ENCODE measurements at regions not wholly inside any gene's neighbourhood (a gene's known extent, or its start where the extent isn't known, plus 50 kb on each side); places are given as distances from the start of the nearest gene placed in this dataset.

DNA sequence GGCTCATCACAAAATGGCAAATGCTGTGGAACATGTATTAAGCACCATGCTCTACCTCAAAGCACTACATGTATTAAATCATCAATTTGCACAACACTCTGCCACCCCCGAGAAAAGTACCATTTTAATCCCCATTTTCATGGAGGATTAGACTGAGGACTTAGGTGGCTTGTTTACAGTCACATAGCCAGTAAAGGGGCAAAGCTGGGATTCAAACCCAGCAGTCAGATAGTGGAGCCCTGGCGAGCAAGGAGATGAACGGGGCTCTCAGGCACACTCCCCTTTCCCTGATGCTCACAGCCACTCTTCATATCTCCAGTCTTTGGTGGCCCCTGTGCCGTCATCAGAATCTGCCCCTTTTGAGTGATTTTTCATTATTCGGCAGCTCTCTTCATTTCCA is 262.9 kb downstream of the DIRAS2 start:
- TF ChIP-seq, protein P1, sequence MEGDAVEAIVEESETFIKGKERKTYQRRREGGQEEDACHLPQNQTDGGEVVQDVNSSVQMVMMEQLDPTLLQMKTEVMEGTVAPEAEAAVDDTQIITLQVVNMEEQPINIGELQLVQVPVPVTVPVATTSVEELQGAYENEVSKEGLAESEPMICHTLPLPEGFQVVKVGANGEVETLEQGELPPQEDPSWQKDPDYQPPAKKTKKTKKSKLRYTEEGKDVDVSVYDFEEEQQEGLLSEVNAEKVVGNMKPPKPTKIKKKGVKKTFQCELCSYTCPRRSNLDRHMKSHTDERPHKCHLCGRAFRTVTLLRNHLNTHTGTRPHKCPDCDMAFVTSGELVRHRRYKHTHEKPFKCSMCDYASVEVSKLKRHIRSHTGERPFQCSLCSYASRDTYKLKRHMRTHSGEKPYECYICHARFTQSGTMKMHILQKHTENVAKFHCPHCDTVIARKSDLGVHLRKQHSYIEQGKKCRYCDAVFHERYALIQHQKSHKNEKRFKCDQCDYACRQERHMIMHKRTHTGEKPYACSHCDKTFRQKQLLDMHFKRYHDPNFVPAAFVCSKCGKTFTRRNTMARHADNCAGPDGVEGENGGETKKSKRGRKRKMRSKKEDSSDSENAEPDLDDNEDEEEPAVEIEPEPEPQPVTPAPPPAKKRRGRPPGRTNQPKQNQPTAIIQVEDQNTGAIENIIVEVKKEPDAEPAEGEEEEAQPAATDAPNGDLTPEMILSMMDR (IDR thresholded peaks at IDR 0.05): no peak
- no peak for TF ChIP-seq POLR2AphosphoS5 (IDR thresholded peaks at IDR 0.05)
- no peak for TF ChIP-seq POLR2A (IDR thresholded peaks at IDR 0.05)
- no peak for TF ChIP-seq EP300 (IDR thresholded peaks at IDR 0.05)
- Histone ChIP-seq H3K27me3 (peaks cover 4% of the 10 kb centered on the region), H3K36me3 (no peaks in the 10 kb centered on the region), H3K9me3 (no peaks in the 10 kb centered on the region), H3K4me3 (no peak overlapping the region), H3K4me1 (no peaks in the 10 kb centered on the region), H3K27ac (no peak overlapping the region)
- 84% methylated on average over 5 of the region's 5 CpGs for WGBS
- no peak for DNase-seq (ENCODE audit: low spot score in 2 of 2)

DNA sequence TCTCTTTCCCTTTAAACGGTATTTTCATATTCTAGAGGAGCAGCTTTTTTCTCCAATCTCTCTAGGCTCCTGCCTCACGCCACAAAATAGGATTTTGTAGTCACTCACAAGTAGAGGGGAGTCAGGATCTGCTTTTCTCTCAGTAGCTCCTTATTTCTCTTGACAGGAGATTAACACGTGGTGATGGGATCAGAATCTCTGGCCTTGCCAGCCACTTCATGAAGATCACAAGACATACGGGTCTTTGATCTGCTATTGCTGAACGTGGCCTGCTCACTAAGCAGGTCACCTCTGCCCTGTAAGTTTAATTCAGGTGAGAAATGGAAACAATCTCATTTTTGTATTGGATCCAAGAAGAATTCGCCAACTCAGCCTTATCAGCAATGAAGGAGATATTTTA is 257.5 kb downstream of the DIRAS2 start:
- Histone ChIP-seq H3K27ac (no peak overlapping the region), H3K4me3 (no peak overlapping the region), H3K27me3 (peaks cover 4% of the 10 kb centered on the region), H3K9me3 (no peaks in the 10 kb centered on the region), H3K36me3 (no peaks in the 10 kb centered on the region), H3K4me1 (no peaks in the 10 kb centered on the region)
- WGBS: 38% methylated on average over 6 of the region's 6 CpGs
- no peak for DNase-seq (ENCODE audit: low spot score in 2 of 2)
- no peak for TF ChIP-seq POLR2AphosphoS5 (IDR thresholded peaks at IDR 0.05)
- TF ChIP-seq, protein P1 (IDR thresholded peaks at IDR 0.05): no peak
- TF ChIP-seq EP300 (IDR thresholded peaks at IDR 0.05): no peak
- TF ChIP-seq POLR2A (IDR thresholded peaks at IDR 0.05): no peak

DNA sequence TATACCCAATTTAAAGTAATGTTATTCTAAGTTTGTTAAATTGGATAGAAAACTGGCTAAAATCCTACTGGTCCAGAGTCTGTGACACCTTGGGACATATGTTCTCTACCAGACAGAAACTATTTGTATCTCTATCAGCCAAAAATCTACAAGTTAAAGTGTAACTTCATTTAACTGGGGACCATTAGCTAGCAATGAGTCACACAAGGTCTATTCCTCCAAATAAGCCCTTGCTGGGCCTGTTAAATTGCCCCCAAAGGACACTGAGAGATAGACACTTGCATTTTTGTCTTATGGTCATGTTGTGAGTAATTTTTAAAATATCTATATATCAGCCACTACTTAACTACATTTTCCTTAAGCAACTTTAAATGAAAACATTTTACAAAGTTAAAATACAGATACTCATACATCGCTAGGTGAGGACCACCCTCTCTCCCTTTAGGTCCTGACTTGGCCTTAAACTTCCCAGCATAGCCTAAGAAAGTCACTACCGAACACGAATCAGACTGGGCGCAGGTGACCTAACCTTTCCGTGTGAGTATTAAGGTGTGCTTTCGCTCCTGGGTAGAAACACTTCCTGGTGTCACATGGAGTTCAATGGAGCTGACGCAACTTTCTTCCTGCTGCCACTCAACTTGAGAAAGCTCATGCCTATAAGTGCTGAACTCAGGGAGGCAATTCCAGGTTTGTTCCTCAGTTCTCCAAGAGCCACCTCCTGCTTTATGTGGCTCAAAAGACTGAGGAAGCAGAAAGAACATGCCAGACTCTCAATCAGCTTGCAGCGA is 249.1 kb downstream of the DIRAS2 start:
- Histone ChIP-seq H3K4me1 (no peaks in the 10 kb centered on the region), H3K27ac (no peak overlapping the region), H3K9me3 (no peaks in the 10 kb centered on the region), H3K27me3 (no peaks in the 10 kb centered on the region), H3K36me3 (no peaks in the 10 kb centered on the region), H3K4me3 (no peak overlapping the region)
- TF ChIP-seq EP300 (IDR thresholded peaks at IDR 0.05): no peak
- no peak for TF ChIP-seq POLR2AphosphoS5 (IDR thresholded peaks at IDR 0.05)
- no peak for TF ChIP-seq POLR2A (IDR thresholded peaks at IDR 0.05)
- TF ChIP-seq, protein P1 (IDR thresholded peaks at IDR 0.05): no peak
- WGBS: 96% methylated on average over 8 of the region's 8 CpGs
- DNase-seq (ENCODE audit: low spot score in 2 of 2): no peak

DNA sequence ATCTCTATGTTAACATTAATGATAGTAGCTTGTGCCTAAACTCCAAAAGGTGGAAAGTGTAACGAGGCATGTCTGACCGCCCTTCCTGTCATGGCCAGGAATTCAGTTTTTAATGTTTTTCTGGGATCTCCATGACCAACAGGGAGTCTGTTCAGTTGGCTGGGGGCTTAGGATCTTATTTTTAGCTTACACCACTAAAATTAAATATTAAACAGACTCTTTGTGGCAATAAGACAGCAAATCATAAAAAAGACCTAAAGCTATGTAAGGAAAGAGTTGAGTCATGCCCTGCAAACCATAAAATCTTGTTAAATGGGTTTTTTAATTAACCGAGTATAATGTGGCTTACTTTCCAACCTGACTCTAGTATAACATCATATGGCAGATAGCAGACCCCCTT is 247.8 kb downstream of the DIRAS2 start:
- H3K27ac ChIP-seq: no peak overlapping the region
- no peaks in the 10 kb centered on the region for H3K36me3 ChIP-seq
- WGBS: 75% methylated on average over 3 of the region's 3 CpGs
- H3K4me3 ChIP-seq: no peak overlapping the region
- no peaks in the 10 kb centered on the region for H3K9me3 ChIP-seq
- DNase-seq (ENCODE audit: low spot score in 2 of 2): no peak
- no peaks in the 10 kb centered on the region for H3K27me3 ChIP-seq
- H3K4me1 ChIP-seq: no peaks in the 10 kb centered on the region
- TF ChIP-seq, protein P1 (IDR thresholded peaks at IDR 0.05): no peak
- TF ChIP-seq POLR2AphosphoS5 (IDR thresholded peaks at IDR 0.05) (no peak), EP300 (IDR thresholded peaks at IDR 0.05) (no peak), POLR2A (IDR thresholded peaks at IDR 0.05) (no peak)

- Histone ChIP-seq H3K27ac (no peak overlapping the region), H3K4me1 (no peaks in the 10 kb centered on the region), H3K27me3 (no peaks in the 10 kb centered on the region), H3K9me3 (no peaks in the 10 kb centered on the region), H3K36me3 (no peaks in the 10 kb centered on the region), H3K4me3 (no peak overlapping the region)
- DNase-seq (ENCODE audit: low spot score in 2 of 2): no peak
- 90% methylated on average over 6 of the region's 6 CpGs for WGBS
- TF ChIP-seq, protein P1 (IDR thresholded peaks at IDR 0.05): no peak
- TF ChIP-seq POLR2A (IDR thresholded peaks at IDR 0.05) (no peak), POLR2AphosphoS5 (IDR thresholded peaks at IDR 0.05) (no peak), EP300 (IDR thresholded peaks at IDR 0.05) (no peak)
These were observed 242.5 kb downstream of the DIRAS2 start for GRCh38 chr9:90400091-90400490.

Data from suprapubic skin (tissue), 4 donors.